Loucy (cell line): ENCODE measurements at regions not wholly inside any gene's neighbourhood (a gene's known extent, or its start where the extent isn't known, plus 50 kb on each side); places are given as distances from the start of the nearest gene placed in this dataset.
"Not testable (repeated sequence)": the region's sequence is repeated elsewhere in the genome, so short reads cannot be mapped to it uniquely, and the experiment has no call there.

ENCODE experiments used
- H2AFZ ChIP-seq: fragments of 200-600 bp; sonication (generic); 2 replicates; pipeline ENCODE4 v1.6.0; 2016; ENCODE audit warnings: antibody characterized with exemption, mild to moderate bottlenecking, low read length, moderate library complexity
- H3F3A ChIP-seq: fragments of 200-600 bp; 2 replicates; pipeline ENCODE4 v1.6.0; 2016; ENCODE audit warnings: antibody characterized with exemption, low read depth, mild to moderate bottlenecking
- H3K27me3 ChIP-seq: fragments of 200-600 bp; sonication (generic); 2 replicates; pipeline ENCODE4 v1.6.1; 2014; ENCODE audit warnings: low read length, mild to moderate bottlenecking; ENCODE audit not compliant: insufficient read depth, poor library complexity, severe bottlenecking
- H3K36me3 ChIP-seq: fragments of 200-600 bp; sonication (generic); 2 replicates; pipeline ENCODE4 v1.6.1; 2016; ENCODE audit warnings: low read length; ENCODE audit not compliant: insufficient read depth
- H3K4me1 ChIP-seq: fragments of 200-600 bp; sonication (generic); 2 replicates; pipeline ENCODE4 v1.5.1; 2014; ENCODE audit warnings: low read length, mild to moderate bottlenecking; ENCODE audit not compliant: insufficient read depth, poor library complexity, severe bottlenecking
- H3K4me2 ChIP-seq: fragments of 200-600 bp; sonication (generic); 2 replicates; pipeline ENCODE4 v1.6.0; 2014; ENCODE audit warnings: antibody characterized with exemption, low read length, low read depth, mild to moderate bottlenecking; ENCODE audit not compliant: poor library complexity, severe bottlenecking
- H3K4me3 ChIP-seq: fragments of 200-600 bp; sonication (generic); 2 replicates; pipeline ENCODE4 v1.5.1; 2014; ENCODE audit warnings: low read length, mild to moderate bottlenecking, mixed read lengths; ENCODE audit not compliant: poor library complexity, severe bottlenecking
- H3K79me2 ChIP-seq: fragments of 200-600 bp; sonication (generic); 2 replicates; pipeline ENCODE4 v1.6.1; 2014; ENCODE audit warnings: low read length; ENCODE audit not compliant: insufficient read depth
- H3K9ac ChIP-seq: fragments of 200-600 bp; sonication (generic); 2 replicates; pipeline ENCODE4 v1.6.0; 2014; ENCODE audit warnings: mild to moderate bottlenecking, low read depth, low read length, moderate library complexity; ENCODE audit not compliant: poor library complexity, severe bottlenecking
- H3K9me2 ChIP-seq: fragments of 200-600 bp; sonication (generic); replicated peaks from 2 replicates; pipeline ENCODE4 v1.6.1; 2016; ENCODE audit warnings: low read depth, low read length, mixed read lengths
- H3K9me3 ChIP-seq: fragments of 200-600 bp; sonication (generic); 2 replicates; pipeline ENCODE4 v1.6.1; 2014; ENCODE audit warnings: mild to moderate bottlenecking, antibody characterized with exemption, low read length, low read depth; ENCODE audit not compliant: insufficient read depth
- H4K20me1 ChIP-seq: fragments of 200-600 bp; sonication (generic); 2 replicates; pipeline ENCODE4 v1.6.0; 2014; ENCODE audit warnings: antibody characterized with exemption, low read length, mild to moderate bottlenecking; ENCODE audit not compliant: insufficient read depth, poor library complexity, severe bottlenecking
- CTCF ChIP-seq: fragments of 200-600 bp; sonication (generic); conservative IDR thresholded peaks from 2 replicates; pipeline ENCODE4 v1.5.1; 2014; ENCODE audit warnings: mild to moderate bottlenecking, antibody characterized with exemption, low read length
- EZH2phosphoT487 ChIP-seq: fragments of 200-600 bp; IDR thresholded peaks from 2 replicates; pipeline ENCODE4 v1.6.1; 2018; ENCODE audit warnings: antibody characterized with exemption, mild to moderate bottlenecking, moderate library complexity, borderline replicate concordance

DNA sequence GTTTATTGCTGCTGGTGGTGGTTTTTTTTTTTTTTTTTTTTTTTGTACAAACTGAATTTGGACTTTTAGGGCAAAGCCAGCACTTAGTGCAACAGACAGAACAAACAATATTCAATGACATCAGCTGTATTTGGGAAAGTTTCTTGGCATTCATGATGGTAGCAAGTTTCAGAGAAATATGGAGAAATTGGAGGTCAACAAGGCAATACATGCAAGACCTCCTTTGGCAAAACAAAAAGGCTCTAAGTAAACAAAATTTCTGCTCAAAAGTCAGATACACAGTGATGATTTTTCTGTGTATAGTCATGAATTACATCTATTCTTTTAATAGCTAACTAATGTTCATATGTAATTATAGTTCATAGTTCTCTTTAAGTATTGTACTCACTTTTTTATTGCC, 612.5 kb upstream of the LUZP2 start:
- no peak for TF ChIP-seq CTCF
- TF ChIP-seq EZH2phosphoT487, result no peak
- Histone ChIP-seq H3K27me3 (no peaks in the 10 kb centered on the region), H3F3A (no peaks in the 10 kb centered on the region), H4K20me1 (no peaks in the 10 kb centered on the region), H3K9me3 (no peaks in the 10 kb centered on the region), H3K36me3 (no peaks in the 10 kb centered on the region), H3K9ac (no peak overlapping the region), H3K4me2 (no peak overlapping the region), H3K4me3 (no peak overlapping the region), H3K9me2 (no peaks in the 10 kb centered on the region), H3K79me2 (no peaks in the 10 kb centered on the region), H2AFZ (no peak overlapping the region), H3K4me1 (no peaks in the 10 kb centered on the region)

GRCh38 chr11:23885801-23886200, 611.1 kb upstream of the LUZP2 start:
- H3F3A ChIP-seq, result no peaks in the 10 kb centered on the region
- no peak overlapping the region for H3K4me2 ChIP-seq
- no peak overlapping the region for H3K9ac ChIP-seq

GRCh38 chr11:23887122-23887521, 609.7 kb upstream of the LUZP2 start:
- not testable (repeated sequence) for H3K79me2 ChIP-seq, H2AFZ ChIP-seq, H3K4me2 ChIP-seq, H4K20me1 ChIP-seq, H3K4me1 ChIP-seq, H3K9me3 ChIP-seq, H3K27me3 ChIP-seq, H3K4me3 ChIP-seq, H3F3A ChIP-seq, H3K9me2 ChIP-seq, H3K36me3 ChIP-seq, H3K9ac ChIP-seq

More at GRCh38 chr11:23885801-23886200, 611.1 kb upstream of the LUZP2 start:
- Histone ChIP-seq H3K9me3 (no peaks in the 10 kb centered on the region), H3K9me2 (no peaks in the 10 kb centered on the region), H3K79me2 (no peaks in the 10 kb centered on the region), H3K36me3 (no peaks in the 10 kb centered on the region), H3K27me3 (no peaks in the 10 kb centered on the region), H3K4me1 (no peaks in the 10 kb centered on the region), H3K4me3 (no peak overlapping the region), H2AFZ (no peak overlapping the region), H4K20me1 (no peaks in the 10 kb centered on the region)
- TF ChIP-seq EZH2phosphoT487, result no peak
- no peak for TF ChIP-seq CTCF

GRCh38 chr11:23893126-23893525, 603.7 kb upstream of the LUZP2 start:
- Histone ChIP-seq H3K4me1 (no peaks in the 10 kb centered on the region), H3K9me3 (no peaks in the 10 kb centered on the region), H3K4me3 (no peak overlapping the region), H3K27me3 (no peaks in the 10 kb centered on the region), H2AFZ (no peak overlapping the region), H3K4me2 (no peak overlapping the region), H3K79me2 (no peaks in the 10 kb centered on the region), H4K20me1 (no peaks in the 10 kb centered on the region), H3K9ac (no peak overlapping the region), H3F3A (no peaks in the 10 kb centered on the region), H3K36me3 (no peaks in the 10 kb centered on the region), H3K9me2 (no peaks in the 10 kb centered on the region)
- TF ChIP-seq EZH2phosphoT487 (no peak), CTCF (no peak)
